Activated CD4-positive, alpha-beta T cell treated with anti-CD3 and anti-CD28 coated beads, Interleukin-2, Interleukin-6, amounts not matched to agents 100 ng/mL and 50 ng/mL, durations not matched to agents 16 hours and 8 hours (primary cell): ENCODE measurements at regions not wholly inside any gene's neighbourhood (a gene's known extent, or its start where the extent isn't known, plus 50 kb on each side); places are given as distances from the start of the nearest gene placed in this dataset.
"Not testable (repeated sequence)": the region's sequence is repeated elsewhere in the genome, so short reads cannot be mapped to it uniquely, and the experiment has no call there.

Experiments used
- DNase-seq: peaks from one replicate; pipeline ENCODE4 v3.0.0-alpha.2; 2020

DNA sequence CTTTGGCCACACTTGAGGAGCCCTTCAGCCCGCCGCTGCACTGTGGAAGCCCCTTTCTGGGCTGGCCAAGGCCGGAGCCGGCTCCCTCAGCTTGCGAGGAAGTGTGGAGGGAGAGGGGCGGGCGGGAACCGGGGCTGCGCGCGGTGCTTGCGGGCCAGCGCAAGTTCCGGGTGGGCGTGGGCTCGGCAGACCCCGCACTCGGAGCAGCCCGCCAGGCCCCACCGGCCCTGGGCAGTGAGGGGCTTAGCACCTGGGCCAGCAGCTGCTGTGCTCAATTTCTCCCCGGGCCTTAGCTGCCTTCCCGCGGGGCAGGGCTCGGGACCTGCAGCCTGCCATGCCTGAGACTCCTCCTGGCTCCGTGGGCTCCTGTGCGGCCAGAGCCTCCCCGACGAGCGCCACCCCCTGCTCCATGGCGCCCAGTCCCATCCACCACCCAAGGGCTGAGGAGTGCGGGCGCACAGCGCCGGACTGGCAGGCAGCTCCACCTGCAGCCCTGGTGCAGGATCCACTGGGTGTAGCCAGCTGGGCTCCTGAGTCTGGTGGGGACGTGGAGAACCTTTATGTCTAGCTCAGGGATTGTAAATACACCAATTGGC lies 129.2 kb downstream of the MRPL14 start:
- DNase-seq, result not testable (repeated sequence)

GRCh38 chr6:43997345-43997677 lies 129.9 kb downstream of the MRPL14 start:
- no peak for DNase-seq

- no peak for DNase-seq
Measured at GRCh38 chr6:43996618-43997344, 130.5 kb downstream of the MRPL14 start.

- no peak for DNase-seq
Measured at GRCh38 chr6:43995137-43995536, 132.1 kb downstream of the MRPL14 start.

DNA sequence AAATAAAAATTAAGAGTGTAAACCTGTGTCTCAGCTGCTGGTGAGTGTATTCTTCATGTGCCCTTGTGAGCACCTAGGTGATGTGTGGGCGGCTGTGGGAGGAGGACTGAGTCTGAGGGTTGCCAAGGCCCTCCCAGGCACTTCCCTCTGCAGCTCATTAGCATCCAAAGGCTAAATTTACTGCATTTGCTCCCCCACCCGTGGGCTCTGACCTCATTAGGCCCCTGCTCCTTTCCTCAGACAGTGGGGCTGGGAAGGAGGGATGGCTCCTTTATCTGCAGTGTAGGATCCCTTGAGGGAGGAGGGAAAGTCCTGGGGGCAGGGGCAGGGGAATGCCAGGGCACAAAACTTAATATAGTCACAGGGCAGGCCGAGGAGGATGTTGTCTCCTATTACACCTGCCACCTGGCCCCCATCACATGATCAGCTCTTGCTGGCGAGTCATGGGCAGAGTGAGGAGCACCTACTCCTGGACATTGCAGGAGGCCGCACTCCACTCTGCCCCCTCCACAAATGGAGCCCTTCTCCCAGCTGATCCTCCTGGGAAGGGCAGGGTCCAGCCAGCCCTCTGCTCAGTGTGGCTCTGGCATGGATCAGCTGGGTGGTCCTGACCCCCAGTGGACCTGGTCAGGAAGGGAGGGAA lies 133.2 kb downstream of the MRPL14 start:
- DNase-seq, result no peak

DNA sequence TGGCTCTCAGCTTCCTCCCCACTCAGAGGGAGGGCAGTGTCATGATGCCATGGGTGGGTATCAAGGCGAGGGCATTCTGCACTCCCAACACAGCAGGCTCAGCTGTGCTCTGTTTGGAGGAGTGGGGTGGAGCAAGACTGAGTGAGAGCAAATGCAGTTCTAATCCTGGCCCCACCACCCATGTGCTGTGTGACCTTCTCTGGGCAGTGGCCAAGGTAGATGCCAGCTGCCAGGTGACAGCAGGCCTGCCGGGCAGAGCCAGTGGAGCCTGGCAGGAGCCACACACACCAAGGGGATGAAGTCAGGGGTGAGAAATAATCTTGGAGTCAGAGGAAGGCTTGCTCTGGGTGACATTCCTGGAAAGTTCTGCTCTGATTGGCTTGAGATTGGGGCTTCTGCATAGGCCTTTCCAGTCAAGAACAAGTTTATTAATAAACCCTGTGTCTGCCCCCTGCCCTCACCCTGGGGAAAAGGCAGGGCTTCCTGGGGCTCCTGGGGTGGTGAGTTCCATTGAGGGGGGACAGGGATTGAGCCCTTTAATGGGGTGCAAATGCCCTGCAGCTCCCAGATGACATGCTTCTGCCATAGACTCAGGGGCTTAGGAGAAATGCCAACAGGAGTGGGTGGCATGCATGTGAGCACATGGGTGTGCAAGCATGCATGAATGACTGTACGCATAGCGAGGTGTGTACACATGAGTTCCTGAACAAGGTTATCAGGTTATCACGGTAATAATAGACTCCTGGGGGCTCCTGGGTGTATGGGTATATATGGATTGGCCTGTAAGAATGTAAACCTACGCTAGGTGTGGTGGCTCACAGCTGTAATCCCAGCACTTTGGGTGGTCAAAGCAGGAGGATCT lies 134.2 kb downstream of the MRPL14 start:
- DNase-seq, result no peak

- DNase-seq, result no peak
Measured at GRCh38 chr6:43992126-43992663, 135.1 kb downstream of the MRPL14 start.

- no peak for DNase-seq
Measured at GRCh38 chr6:43990627-43991619, 136.3 kb downstream of the MRPL14 start.

DNA sequence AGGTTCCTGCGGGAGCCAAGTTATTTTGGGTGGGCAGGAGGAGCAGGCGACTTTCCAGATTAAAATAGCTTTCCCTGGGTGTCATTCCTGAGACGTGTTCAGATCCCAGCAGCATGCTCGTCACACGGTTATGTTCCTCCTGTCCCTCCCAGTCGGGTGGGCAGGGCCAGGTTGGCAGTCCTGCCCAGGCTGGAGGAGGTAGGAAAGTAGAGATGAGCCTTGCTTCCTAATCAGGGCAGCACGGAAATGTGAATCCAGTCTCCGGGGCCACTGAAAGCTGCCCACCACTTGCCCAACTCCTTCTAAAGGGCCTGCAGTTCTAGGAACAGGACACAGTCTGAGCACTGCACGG lies 137.0 kb downstream of the MRPL14 start:
- no peak for DNase-seq

DNA sequence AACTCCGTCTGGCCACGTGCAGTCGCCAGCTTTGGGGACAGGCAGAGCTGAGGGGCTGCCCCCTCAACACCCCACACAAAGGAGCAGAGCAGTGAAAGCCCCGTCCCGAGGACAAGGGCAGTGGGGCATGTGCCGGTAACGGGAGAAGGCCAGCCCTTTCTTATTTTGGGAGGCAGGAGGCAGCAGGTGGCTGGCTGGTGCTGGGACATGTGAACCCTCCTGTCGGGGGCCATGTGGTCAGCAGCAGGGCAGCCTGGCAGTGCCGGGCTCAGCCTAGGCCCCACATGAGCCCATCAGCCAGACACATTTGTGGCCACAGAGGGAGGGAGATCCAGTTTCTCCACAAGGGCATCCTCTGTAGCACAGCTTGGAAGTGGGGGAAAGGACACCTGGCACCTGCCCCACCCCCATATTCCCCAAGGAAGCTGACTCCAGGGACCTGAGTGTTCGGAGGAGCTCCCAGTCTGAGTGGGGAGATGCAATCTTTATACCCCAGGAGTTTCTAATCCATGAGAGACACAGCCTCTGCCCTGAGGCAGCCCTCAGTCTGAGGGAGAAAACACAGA lies 137.6 kb downstream of the MRPL14 start:
- DNase-seq, result no peak

DNA sequence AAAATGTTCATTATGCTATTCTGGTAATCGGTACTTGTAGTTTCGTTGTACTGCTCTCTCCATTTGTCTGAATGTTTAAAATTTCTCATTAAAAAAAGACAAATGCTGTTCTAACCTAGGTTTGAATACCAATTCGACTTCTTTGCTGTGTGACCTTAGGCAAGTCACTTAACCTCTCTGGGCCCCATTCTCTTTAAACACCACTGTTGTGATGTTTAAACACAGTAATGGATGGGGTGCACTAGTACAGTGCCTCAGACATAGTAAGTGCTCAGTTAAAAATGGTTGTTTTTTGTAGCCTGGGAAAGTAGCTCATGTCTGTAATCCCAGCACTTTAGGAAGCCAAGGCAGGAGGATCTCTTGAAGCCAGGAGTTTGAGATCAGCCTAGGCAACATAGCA lies 138.5 kb downstream of the MRPL14 start:
- no peak for DNase-seq

GRCh38 chr6:43987838-43988439 lies 139.3 kb downstream of the MRPL14 start:
- DNase-seq, result no peak

DNA sequence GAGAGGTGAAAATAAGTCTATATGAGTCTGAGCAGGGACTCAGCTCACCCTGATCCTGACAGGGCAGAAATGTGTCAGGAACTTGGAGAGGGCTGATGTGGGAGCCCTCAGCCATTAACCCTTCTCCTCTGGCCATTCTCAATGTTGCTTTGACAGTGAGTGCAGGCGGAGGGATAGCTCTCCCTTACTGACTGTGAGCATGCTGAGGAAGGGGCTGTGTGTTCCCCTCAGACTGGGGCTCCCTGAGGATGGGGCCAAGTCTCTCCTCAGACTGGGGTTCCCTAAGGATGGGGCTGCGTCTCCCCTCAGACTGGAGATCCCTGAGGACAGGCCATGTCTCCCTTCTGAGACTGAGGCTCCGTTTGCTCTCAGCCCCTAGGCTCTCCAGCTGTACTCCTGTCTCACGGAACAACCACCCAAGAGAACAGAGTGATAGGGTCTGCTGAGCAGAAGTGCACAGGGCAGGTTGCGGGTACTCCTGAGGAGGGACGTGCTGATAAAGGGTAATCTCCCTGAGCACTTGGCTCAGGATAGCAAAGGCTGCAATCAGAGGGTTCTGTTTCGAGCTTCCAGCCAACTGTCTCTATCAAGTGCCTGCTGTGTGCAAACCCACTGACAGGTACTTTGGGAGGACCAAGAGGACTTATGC lies 141.0 kb downstream of the MRPL14 start:
- no peak for DNase-seq

- DNase-seq, result no peak
Measured at GRCh38 chr6:43985329-43985728, 141.9 kb downstream of the MRPL14 start.

GRCh38 chr6:43984442-43985321 lies 142.6 kb downstream of the MRPL14 start:
- no peak for DNase-seq

- DNase-seq, result no peak
Measured at GRCh38 chr6:43983632-43984031, 143.6 kb downstream of the MRPL14 start.

GRCh38 chr6:43983191-43983590 lies 144.1 kb downstream of the MRPL14 start:
- DNase-seq, result no peak

- DNase-seq, result no peak
Measured at GRCh38 chr6:43982084-43982625, 145.1 kb downstream of the MRPL14 start.

DNA sequence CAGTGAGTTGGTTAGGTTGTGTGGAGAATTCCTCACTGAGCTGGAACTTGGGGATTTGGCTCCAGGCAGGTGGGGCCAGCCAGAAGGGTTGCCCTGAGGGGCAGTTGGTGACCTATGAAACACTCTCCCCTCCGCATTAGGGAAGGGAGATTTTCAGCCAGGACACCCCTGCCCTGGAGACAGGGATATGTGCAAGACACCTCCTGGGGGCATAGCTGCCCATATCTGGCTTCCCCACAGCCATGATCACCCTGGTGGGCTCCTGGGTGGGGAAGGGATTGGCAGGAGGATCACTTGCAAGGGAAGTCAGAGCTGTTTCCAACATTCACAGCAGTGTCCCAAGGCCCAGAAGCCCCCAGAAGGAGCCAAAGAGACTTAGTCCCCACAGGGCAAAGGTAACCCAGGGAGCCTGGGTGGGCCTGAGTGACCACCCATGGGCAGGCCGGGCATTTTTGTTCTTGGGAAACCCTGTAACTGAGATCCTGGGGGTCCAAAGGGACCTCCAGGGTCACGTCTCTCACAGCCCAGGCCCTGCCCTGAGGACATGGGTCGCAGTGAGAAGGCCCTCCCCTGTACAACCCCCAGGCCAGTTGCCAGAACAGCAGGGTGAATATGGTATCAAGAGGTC lies 145.8 kb downstream of the MRPL14 start:
- no peak for DNase-seq
